GM19452 (cell line): ENCODE measurements at regions not wholly inside any gene's neighbourhood (a gene's known extent, or its start where the extent isn't known, plus 50 kb on each side); places are given as distances from the start of the nearest gene placed in this dataset.

Experiments used
- ATAC-seq: cut with Tn5 transposase; IDR thresholded peaks from one replicate; pipeline ENCODE4 v1.9.1; 2021; ENCODE audit not compliant: unreplicated experiment

DNA sequence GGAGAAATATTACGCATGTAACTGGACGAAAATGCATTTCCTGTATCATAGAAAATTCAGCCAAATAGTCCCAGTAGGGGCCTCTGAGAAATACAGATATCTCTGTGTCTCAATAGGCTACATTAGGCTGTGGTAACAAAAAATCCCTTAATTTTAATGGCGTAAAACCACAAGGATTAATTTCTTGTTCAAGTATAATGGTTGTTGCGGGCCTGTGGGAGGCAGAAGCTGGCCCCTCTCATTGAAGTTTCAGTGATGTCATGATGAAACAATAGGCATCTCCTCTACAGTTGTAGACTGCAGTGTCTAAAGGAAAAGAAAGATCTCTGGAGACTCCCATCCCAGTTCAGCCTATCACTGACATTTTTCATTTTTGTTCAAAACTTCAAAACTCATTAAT lies 1625.6 kb upstream of the C9orf72 start:
- ATAC-seq: no peak

GRCh38 chr9:29199975-29200374 lies 1626.7 kb upstream of the C9orf72 start:
- no peak for ATAC-seq

DNA sequence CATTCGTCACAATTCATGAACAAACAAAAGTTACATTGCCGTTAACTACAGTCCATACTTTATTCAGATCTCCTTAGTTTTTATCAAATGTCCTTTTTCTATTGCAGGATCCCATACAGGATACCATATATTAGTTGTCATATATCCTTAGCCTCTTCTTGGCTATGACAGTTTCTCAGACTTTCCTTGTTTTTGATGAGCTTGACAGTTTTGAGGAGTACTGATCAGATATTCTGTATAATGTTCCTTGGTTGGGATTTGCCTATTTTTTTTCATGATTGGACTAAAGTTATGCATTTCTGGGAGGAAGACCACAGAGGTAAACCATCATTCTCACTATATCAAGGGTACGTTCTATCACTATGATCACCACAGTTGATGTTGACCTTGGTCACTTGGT lies 1627.4 kb upstream of the C9orf72 start:
- no peak for ATAC-seq

- ATAC-seq: no peak
Measured at GRCh38 chr9:29203244-29203930, 1630.1 kb upstream of the C9orf72 start.

DNA sequence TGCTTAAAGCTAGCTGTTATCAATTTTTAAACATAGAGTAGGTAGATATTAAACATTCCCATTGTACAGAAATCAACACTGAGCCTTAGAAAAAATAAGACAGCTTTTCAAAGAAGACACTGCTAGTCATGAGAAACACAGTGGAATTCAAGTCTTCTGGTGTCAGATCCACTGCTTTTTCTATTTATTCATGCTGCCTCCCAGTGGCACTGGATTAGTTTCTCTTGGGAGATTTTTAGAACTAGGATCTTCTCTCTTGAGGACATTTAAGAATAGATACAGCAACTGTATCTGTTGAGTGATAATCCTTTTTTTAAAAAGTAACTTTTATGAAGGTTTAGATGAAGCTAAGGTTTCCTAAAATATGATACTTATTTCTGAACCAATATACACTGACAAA lies 1635.4 kb upstream of the C9orf72 start:
- ATAC-seq: no peak

GRCh38 chr9:29209748-29210291 lies 1636.5 kb upstream of the C9orf72 start:
- no peak for ATAC-seq

GRCh38 chr9:29211003-29211579 lies 1637.8 kb upstream of the C9orf72 start:
- ATAC-seq: no peak

DNA sequence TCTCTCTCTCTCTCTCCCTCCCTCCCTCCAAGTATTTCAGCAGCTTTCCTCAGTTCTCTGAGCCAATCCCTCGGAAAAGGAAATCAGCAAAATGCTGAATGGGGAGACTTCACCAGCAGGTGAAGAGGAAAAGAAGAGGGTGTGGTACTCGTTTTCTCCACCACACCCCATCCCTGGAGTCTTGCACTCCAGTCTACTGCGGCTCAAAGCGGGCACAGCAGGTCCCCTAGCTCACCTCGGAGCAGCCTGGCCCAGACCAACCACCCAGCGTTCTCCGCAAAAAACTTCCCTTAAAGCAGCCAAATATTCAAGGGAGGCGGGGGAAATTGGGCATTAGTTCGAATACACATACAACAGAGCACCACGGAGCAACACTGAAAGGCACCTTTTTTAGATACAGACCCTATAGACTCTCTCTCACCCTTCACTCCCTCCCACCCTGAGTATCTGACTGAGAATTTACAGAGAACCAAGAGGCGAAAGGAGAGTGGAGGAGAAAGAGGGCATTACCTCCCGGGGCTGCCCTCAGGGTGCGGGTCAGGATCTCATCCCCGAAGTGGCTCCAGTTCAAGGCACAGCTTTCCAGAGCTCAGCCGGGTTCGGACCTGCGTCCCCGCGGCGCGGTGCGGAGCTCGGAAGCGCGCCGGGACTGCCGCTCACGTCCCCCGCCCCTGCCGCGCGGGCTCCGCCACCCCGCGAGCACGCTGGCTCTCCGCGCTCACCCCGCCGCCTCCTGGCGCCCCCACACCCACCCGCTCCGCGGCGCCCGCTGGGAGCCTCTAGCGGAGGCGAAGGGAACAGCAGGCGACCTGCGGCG lies 1638.5 kb upstream of the C9orf72 start:
- ATAC-seq: peak; percentile 82

- ATAC-seq: no peak
Measured at GRCh38 chr9:29212397-29213387, 1639.4 kb upstream of the C9orf72 start.

DNA sequence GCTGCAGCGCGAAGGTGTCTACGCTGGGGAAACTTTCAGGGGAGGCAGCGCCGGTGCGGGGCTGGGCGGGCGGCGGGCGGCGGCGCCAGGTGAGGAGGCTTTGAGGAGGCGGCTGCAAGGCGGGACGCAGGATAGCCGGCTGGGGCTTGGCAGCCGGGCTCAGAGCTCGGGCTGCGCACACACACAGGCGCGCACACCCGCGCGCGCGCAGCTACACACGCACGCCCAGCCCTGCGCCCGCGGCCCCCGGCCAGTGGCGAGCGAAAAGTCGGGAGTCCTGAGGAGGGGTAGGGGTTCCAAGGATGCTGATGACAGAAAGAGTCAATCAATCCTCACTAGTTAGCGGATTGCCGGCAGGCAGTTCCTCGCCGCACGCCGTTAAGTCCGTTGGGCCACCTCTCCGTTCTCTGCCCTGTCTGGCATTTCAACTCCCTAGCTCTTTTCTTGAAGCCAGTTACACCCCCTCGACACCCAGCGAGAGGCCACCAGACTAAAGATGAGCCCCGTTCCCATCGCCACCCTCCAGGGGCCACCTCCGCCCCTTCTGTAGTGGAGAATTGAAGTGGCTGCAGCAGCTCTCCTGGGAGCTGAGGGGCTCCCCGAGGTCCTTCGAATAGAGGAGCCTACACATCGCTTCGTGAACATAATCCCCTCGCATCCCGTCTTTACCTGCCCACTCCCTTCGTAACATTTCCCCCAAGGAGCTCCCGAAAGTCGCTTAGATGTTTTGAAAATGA lies 1640.3 kb upstream of the C9orf72 start, which contains the start of gene LINGO2:
TSS of gene LINGO2 (minus strand) at position 185 of the 737 bp plus-strand sequence.
- no peak for ATAC-seq

DNA sequence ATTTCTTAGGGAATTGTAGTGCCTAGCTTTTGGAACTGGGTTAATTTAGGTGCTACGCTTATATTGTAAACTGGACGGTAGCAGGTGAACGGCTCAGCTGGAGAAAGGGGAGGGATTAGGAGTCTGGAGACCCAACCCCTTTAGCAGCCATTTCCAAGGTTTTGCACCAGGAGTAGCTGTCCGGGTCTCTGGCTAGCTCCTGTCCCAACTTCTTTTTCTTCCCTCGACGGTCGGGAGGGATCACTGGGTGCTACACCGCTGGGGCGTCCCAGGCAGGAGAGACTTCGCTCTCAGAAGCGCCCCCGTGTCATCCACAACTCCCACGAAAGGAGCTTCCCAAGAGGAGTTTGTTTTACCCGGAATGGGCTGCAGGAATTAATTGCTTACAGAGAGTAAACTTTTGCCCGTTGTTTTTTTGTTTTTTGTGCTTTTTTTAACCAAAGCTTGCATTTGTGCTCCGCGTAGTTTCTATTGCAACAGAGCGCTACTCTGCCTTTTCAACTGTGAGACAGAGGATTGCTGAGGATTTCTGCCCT lies 1640.9 kb upstream of the C9orf72 start:
- no peak for ATAC-seq

- no peak for ATAC-seq
Measured at GRCh38 chr9:29214690-29215253, 1641.5 kb upstream of the C9orf72 start.

DNA sequence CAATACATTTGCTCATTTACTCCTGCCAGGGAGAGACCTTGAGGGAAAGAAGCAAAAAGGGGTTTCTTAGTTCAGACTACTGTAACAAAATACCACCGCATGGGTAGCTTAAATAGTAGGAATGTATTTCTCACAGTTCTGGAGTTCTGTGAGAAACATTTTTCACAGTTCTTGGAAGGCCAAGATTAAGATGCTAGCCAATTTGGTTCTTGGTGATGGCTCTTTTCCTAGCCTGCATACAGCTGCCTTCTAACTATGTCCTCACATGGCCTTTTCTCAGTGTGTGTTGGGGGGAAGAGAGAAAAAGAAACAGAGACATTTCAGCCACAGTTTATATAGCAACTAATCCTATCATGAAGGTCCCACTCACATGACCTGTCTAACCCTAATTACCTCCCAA lies 1644.7 kb upstream of the C9orf72 start:
- ATAC-seq: no peak

GRCh38 chr9:29220596-29221251 lies 1647.4 kb upstream of the C9orf72 start:
- ATAC-seq: no peak

GRCh38 chr9:29228558-29228957 lies 1655.3 kb upstream of the C9orf72 start:
- no peak for ATAC-seq

DNA sequence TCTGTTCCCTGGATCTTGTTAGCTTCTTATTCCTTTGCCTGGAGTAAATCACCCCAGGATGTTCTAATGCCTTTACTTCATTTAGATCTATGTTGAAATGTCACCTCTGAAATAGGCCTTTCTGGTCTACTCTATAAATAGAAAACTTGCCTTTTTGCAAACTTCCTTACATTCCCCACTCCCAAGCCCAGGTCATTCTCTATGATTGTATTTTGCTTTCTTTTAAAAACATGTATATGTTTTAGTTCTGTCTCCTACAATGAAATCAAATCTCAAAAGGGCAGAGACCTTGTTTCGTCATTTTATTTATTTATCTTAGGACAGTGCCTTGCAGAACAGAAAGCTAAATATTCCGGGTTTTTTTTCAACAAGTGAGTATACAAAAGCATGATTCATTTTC lies 1657.7 kb upstream of the C9orf72 start:
- ATAC-seq: no peak

GRCh38 chr9:29233193-29233592 lies 1659.9 kb upstream of the C9orf72 start:
- ATAC-seq: no peak

- no peak for ATAC-seq
Measured at GRCh38 chr9:29241320-29241719, 1668.0 kb upstream of the C9orf72 start.

GRCh38 chr9:29245351-29245750 lies 1672.1 kb upstream of the C9orf72 start:
- ATAC-seq: no peak
